22Rv1 (cell line): ENCODE measurements at regions not wholly inside any gene's neighbourhood (a gene's known extent, or its start where the extent isn't known, plus 50 kb on each side); places are given as distances from the start of the nearest gene placed in this dataset.

Source experiments
- ZFX ChIP-seq: fragments of 450-650 bp; IDR thresholded peaks from 2 replicates; pipeline ENCODE4 v1.6.1; 2017; ENCODE audit warnings: antibody characterized with exemption, borderline replicate concordance
- TF ChIP-seq, protein P1 (sequence below): fragments of 450-650 bp; IDR thresholded peaks from 2 replicates; pipeline ENCODE4 v1.5.1; 2017; ENCODE audit warnings: mild to moderate bottlenecking

DNA sequence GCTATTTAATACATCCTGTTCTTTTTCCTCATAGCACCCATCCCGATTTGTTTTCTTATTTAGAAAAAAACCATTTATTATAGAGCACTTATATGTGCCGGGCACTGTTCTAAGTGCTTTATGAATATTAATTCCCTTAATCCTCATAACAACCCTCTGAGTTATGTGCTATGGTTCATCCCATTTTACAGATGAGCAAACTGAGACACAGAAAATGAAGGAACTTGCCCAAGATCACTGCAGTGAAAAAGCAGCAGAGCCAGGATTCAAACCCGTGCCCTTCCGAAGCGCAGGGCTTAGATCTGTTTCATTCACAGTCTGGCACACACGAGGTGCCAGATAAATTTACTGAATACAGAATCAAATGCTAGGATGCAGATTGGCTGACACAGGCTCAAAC, 85.1 kb upstream of the ZC3H12A start:
- TF ChIP-seq, protein P1, sequence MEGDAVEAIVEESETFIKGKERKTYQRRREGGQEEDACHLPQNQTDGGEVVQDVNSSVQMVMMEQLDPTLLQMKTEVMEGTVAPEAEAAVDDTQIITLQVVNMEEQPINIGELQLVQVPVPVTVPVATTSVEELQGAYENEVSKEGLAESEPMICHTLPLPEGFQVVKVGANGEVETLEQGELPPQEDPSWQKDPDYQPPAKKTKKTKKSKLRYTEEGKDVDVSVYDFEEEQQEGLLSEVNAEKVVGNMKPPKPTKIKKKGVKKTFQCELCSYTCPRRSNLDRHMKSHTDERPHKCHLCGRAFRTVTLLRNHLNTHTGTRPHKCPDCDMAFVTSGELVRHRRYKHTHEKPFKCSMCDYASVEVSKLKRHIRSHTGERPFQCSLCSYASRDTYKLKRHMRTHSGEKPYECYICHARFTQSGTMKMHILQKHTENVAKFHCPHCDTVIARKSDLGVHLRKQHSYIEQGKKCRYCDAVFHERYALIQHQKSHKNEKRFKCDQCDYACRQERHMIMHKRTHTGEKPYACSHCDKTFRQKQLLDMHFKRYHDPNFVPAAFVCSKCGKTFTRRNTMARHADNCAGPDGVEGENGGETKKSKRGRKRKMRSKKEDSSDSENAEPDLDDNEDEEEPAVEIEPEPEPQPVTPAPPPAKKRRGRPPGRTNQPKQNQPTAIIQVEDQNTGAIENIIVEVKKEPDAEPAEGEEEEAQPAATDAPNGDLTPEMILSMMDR, result no peak
- TF ChIP-seq ZFX, result no peak
